Mesothelial cell of epicardium (in vitro differentiated cells): ENCODE measurements at regions not wholly inside any gene's neighbourhood (a gene's known extent, or its start where the extent isn't known, plus 50 kb on each side); places are given as distances from the start of the nearest gene placed in this dataset.
A peak's percentile ranks its signal among the peaks of the same experiment; 100 is the strongest.

Source experiments
- DNase-seq, 2 experiments: peaks; one replicate each; pipeline ENCODE4 v3.0.0; 2021; ENCODE audit warnings: low spot score in 2 of 2; ENCODE audit not compliant: unreplicated experiment in 2 of 2
- H3K27ac Mint-ChIP-seq: 2 replicates; pipeline ENCODE4 v1.8.0; 2021; ENCODE audit warnings: mixed read lengths
- H3K27me3 Mint-ChIP-seq: 2 replicates; pipeline ENCODE4 v1.8.0; 2021; ENCODE audit warnings: low read depth, mixed read lengths
- H3K36me3 Mint-ChIP-seq: 2 replicates; pipeline ENCODE4 v1.8.0; 2021; ENCODE audit warnings: mixed read lengths
- H3K4me1 Mint-ChIP-seq: 2 replicates; pipeline ENCODE4 v1.8.0; 2021; ENCODE audit warnings: mixed read lengths
- H3K4me3 Mint-ChIP-seq: 2 replicates; pipeline ENCODE4 v1.8.0; 2021; ENCODE audit warnings: mild to moderate bottlenecking, moderate library complexity, mixed read lengths
- H3K9me3 Mint-ChIP-seq: 2 replicates; pipeline ENCODE4 v1.8.0; 2021; ENCODE audit warnings: mixed read lengths
- TF ChIP-seq, protein P1 (sequence below): fragments of 200-600 bp; sonication (generic); IDR thresholded peaks from one replicate; pipeline ENCODE4 v1.5.0; 2021; ENCODE audit warnings: antibody characterized with exemption; ENCODE audit not compliant: unreplicated experiment

DNA sequence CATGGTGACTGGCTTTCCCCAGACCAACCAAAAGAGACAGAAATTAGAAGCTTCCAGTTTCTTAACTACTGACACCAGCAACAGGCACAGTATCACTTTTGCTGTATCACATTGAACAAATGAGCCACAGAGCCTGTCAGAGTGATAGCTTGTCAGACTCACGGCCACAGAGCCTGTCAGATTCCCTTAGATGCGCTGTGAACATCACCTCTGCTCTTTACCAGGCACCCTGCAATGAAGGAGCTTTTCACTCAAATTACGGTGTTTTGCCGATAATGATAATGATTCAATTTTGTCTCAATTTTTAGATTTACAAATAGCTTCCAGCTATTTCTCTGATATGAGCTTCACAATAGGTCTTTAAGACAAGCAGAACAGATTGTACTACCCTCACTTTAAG, 107.9 kb upstream of the GNG12 start:
- Mint-ChIP-seq H3K9me3 (peaks cover 3% of the 10 kb centered on the region), H3K4me3 (no peak overlapping the region), H3K36me3 (no peaks in the 10 kb centered on the region), H3K27me3 (no peaks in the 10 kb centered on the region), H3K27ac (no peak overlapping the region), H3K4me1 (peaks cover 18% of the 10 kb centered on the region)
- TF ChIP-seq, protein P1, sequence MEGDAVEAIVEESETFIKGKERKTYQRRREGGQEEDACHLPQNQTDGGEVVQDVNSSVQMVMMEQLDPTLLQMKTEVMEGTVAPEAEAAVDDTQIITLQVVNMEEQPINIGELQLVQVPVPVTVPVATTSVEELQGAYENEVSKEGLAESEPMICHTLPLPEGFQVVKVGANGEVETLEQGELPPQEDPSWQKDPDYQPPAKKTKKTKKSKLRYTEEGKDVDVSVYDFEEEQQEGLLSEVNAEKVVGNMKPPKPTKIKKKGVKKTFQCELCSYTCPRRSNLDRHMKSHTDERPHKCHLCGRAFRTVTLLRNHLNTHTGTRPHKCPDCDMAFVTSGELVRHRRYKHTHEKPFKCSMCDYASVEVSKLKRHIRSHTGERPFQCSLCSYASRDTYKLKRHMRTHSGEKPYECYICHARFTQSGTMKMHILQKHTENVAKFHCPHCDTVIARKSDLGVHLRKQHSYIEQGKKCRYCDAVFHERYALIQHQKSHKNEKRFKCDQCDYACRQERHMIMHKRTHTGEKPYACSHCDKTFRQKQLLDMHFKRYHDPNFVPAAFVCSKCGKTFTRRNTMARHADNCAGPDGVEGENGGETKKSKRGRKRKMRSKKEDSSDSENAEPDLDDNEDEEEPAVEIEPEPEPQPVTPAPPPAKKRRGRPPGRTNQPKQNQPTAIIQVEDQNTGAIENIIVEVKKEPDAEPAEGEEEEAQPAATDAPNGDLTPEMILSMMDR, result no peak
- no peak for DNase-seq

- Mint-ChIP-seq H3K4me1 (peaks cover 11% of the 10 kb centered on the region), H3K27me3 (no peaks in the 10 kb centered on the region), H3K27ac (peak overlapping the region; percentile 31), H3K36me3 (no peaks in the 10 kb centered on the region), H3K9me3 (peaks cover 3% of the 10 kb centered on the region), H3K4me3 (no peak overlapping the region)
- TF ChIP-seq, protein P1, result no peak
- no peak for DNase-seq
These were observed 106.7 kb upstream of the GNG12 start for GRCh38 chr1:67939942-67940341.

GRCh38 chr1:67939186-67939743, 106.0 kb upstream of the GNG12 start:
- H3K27me3 Mint-ChIP-seq, result no peaks in the 10 kb centered on the region
- DNase-seq, result no peak
- peak overlapping the region; percentile 31 for H3K27ac Mint-ChIP-seq
- no peak overlapping the region for H3K4me3 Mint-ChIP-seq
- H3K4me1 Mint-ChIP-seq, result peaks cover 11% of the 10 kb centered on the region
- H3K36me3 Mint-ChIP-seq, result no peaks in the 10 kb centered on the region
- TF ChIP-seq, protein P1, result no peak
- H3K9me3 Mint-ChIP-seq, result peaks cover 3% of the 10 kb centered on the region

- Mint-ChIP-seq H3K36me3 (no peaks in the 10 kb centered on the region), H3K4me3 (no peak overlapping the region), H3K4me1 (peaks cover 11% of the 10 kb centered on the region), H3K27me3 (no peaks in the 10 kb centered on the region), H3K27ac (no peak overlapping the region), H3K9me3 (no peaks in the 10 kb centered on the region)
- no peak for DNase-seq
- TF ChIP-seq, protein P1, result no peak
These were observed 104.4 kb upstream of the GNG12 start for GRCh38 chr1:67937651-67938050.

- no peak for DNase-seq
- Mint-ChIP-seq H3K27ac (no peak overlapping the region), H3K9me3 (peaks cover 5% of the 10 kb centered on the region), H3K4me1 (peaks cover 11% of the 10 kb centered on the region), H3K27me3 (no peaks in the 10 kb centered on the region), H3K4me3 (no peak overlapping the region), H3K36me3 (no peaks in the 10 kb centered on the region)
- TF ChIP-seq, protein P1, result no peak
These were observed 103.7 kb upstream of the GNG12 start for GRCh38 chr1:67937010-67937409.

- Mint-ChIP-seq H3K4me3 (no peak overlapping the region), H3K36me3 (no peaks in the 10 kb centered on the region), H3K27me3 (no peaks in the 10 kb centered on the region), H3K27ac (no peak overlapping the region), H3K4me1 (peaks cover 11% of the 10 kb centered on the region), H3K9me3 (peaks cover 5% of the 10 kb centered on the region)
- DNase-seq, result no peak
- TF ChIP-seq, protein P1, result no peak
These were observed 102.3 kb upstream of the GNG12 start for GRCh38 chr1:67935560-67935959.
